GM12872 (cell line): ENCODE measurements at regions not wholly inside any gene's neighbourhood (a gene's known extent, or its start where the extent isn't known, plus 50 kb on each side); places are given as distances from the start of the nearest gene placed in this dataset.

Source experiments
- TF ChIP-seq, protein P1 (sequence below): IDR thresholded peaks from 3 replicates; pipeline ENCODE4 v1.5.1; 2011; ENCODE audit warnings: low read depth, mild to moderate bottlenecking, low read length, moderate library complexity; ENCODE audit not compliant: insufficient read depth

DNA sequence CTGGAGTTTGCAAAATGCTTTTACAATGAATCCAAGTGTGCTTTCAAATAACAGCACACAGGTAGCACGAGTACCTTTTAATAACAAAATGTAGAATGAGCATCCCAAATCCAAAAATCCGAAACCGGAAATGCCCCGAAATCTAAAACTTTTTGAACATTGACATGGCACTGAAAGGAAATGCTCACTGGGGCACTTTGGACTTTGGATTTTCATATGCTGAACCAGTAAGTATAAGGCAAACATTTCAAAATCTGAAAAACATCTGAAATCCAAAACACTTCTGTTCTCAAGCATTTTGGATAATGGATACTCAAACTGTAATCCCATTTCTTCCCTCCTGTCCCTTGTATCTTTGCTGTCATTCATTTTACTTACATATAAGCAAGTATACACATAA is 50.1 kb downstream of the GCNT4 start:
- TF ChIP-seq, protein P1, sequence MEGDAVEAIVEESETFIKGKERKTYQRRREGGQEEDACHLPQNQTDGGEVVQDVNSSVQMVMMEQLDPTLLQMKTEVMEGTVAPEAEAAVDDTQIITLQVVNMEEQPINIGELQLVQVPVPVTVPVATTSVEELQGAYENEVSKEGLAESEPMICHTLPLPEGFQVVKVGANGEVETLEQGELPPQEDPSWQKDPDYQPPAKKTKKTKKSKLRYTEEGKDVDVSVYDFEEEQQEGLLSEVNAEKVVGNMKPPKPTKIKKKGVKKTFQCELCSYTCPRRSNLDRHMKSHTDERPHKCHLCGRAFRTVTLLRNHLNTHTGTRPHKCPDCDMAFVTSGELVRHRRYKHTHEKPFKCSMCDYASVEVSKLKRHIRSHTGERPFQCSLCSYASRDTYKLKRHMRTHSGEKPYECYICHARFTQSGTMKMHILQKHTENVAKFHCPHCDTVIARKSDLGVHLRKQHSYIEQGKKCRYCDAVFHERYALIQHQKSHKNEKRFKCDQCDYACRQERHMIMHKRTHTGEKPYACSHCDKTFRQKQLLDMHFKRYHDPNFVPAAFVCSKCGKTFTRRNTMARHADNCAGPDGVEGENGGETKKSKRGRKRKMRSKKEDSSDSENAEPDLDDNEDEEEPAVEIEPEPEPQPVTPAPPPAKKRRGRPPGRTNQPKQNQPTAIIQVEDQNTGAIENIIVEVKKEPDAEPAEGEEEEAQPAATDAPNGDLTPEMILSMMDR, result no peak

- TF ChIP-seq, protein P1, result no peak
Measured at GRCh38 chr5:74995926-74996325, 56.4 kb downstream of the GCNT4 start.

- TF ChIP-seq, protein P1, result no peak
Measured at GRCh38 chr5:74994826-74995225, 57.5 kb downstream of the GCNT4 start.

DNA sequence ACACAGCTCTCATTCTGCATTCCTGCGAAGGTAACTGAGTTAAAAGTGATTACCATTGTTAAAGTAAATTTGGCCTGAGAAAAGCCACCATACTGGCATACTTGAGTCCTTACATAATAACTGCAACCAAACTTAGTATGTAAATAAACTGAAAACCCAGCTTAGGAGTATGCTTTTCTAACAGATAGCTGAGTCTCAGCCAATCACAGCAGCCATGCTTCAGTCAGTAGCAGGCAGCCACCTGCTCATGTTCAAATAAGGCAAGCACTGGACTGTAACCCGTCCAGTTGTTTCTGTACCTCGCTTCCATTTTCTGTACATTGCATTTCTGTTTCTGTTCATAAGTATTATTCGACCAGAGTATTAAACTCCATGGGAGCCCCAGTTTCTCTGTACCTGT is 58.6 kb downstream of the GCNT4 start:
- TF ChIP-seq, protein P1, result no peak

- TF ChIP-seq, protein P1, result no peak
Measured at GRCh38 chr5:74992791-74993190, 59.6 kb downstream of the GCNT4 start.

GRCh38 chr5:74991522-74991921 is 60.8 kb downstream of the GCNT4 start:
- TF ChIP-seq, protein P1, result no peak

GRCh38 chr5:74990194-74990593 is 62.2 kb downstream of the GCNT4 start:
- TF ChIP-seq, protein P1, result no peak
